Spleen (tissue), 7 donors: ENCODE measurements at regions not wholly inside any gene's neighbourhood (a gene's known extent, or its start where the extent isn't known, plus 50 kb on each side); places are given as distances from the start of the nearest gene placed in this dataset.
"Not testable (repeated sequence)": the region's sequence is repeated elsewhere in the genome, so short reads cannot be mapped to it uniquely, and the experiment has no call there.

ENCODE experiments used
- POLR2A ChIP-seq, 3 donors: fragments of 450-650 bp; IDR thresholded peaks; one replicate each; pipeline ENCODE4 v1.5.1; 2017; ENCODE audit warnings: antibody characterized with exemption in 3 of 3, mild to moderate bottlenecking in 1 of 3
- POLR2AphosphoS5 ChIP-seq, 3 donors: sonication (generic); formaldehyde crosslinking; IDR thresholded peaks; one replicate each; pipeline ENCODE4 v1.5.1; 2017; ENCODE audit warnings: antibody characterized with exemption in 3 of 3
- TF ChIP-seq, protein P1 (sequence below), 11 experiments: fragments of 200-600 bp in 7 of 11; fragments of 450-650 bp in 4 of 11; sonication (generic) in 4 of 11; IDR thresholded peaks in 8 of 11; conservative IDR thresholded peaks in 3 of 11; 1 replicate in 7 of 11; 2 replicates in 4 of 11; pipeline versions ENCODE4 v1.4.0 to v1.8.0; 2016 to 2021; ENCODE audit warnings: antibody characterized with exemption in 11 of 11, inconsistent platforms in 4 of 11, mild to moderate bottlenecking in 1 of 11
- donor health status: DM: no; HTN: no; CAD: no; lungs with moderate emphysema.
- donor health status: DM: no; HTN: no; CAD: no.
- donor health status: DM: no; HTN: no; CAD: no.

DNA sequence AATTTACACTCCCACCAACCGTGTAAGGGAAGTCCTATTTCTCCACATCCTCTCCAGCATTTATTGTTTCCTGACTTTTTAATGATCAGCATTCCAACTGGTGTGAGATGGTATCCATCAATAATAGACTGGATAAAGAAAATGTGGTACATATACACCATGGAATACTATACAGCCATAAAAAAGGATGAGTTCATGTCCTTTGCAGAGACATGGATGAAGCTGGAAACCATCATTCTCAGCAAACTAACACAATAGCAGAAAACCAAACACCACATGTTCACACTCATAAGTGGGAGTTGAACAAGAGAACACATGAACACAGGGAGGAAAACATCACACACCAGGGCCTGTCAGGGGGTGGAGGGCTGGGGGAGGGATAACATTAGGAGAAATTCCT is 1290.6 kb upstream of the EYS start:
- TF ChIP-seq, protein P1, sequence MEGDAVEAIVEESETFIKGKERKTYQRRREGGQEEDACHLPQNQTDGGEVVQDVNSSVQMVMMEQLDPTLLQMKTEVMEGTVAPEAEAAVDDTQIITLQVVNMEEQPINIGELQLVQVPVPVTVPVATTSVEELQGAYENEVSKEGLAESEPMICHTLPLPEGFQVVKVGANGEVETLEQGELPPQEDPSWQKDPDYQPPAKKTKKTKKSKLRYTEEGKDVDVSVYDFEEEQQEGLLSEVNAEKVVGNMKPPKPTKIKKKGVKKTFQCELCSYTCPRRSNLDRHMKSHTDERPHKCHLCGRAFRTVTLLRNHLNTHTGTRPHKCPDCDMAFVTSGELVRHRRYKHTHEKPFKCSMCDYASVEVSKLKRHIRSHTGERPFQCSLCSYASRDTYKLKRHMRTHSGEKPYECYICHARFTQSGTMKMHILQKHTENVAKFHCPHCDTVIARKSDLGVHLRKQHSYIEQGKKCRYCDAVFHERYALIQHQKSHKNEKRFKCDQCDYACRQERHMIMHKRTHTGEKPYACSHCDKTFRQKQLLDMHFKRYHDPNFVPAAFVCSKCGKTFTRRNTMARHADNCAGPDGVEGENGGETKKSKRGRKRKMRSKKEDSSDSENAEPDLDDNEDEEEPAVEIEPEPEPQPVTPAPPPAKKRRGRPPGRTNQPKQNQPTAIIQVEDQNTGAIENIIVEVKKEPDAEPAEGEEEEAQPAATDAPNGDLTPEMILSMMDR (IDR thresholded peaks at IDR 0.05 in 8 of 11, conservative IDR thresholded peaks at IDR 0.05 in 3 of 11), result not testable (repeated sequence)
- not testable (repeated sequence) for TF ChIP-seq POLR2AphosphoS5, POLR2A (IDR thresholded peaks at IDR 0.05)
